A172 (cell line): ENCODE measurements at regions not wholly inside any gene's neighbourhood (a gene's known extent, or its start where the extent isn't known, plus 50 kb on each side); places are given as distances from the start of the nearest gene placed in this dataset.
"Not testable (repeated sequence)": the region's sequence is repeated elsewhere in the genome, so short reads cannot be mapped to it uniquely, and the experiment has no call there.

Experiments
- DNase-seq: peaks from one replicate; pipeline ENCODE4 v3.0.0-alpha.2; 2015; ENCODE audit warnings: low spot score

DNA sequence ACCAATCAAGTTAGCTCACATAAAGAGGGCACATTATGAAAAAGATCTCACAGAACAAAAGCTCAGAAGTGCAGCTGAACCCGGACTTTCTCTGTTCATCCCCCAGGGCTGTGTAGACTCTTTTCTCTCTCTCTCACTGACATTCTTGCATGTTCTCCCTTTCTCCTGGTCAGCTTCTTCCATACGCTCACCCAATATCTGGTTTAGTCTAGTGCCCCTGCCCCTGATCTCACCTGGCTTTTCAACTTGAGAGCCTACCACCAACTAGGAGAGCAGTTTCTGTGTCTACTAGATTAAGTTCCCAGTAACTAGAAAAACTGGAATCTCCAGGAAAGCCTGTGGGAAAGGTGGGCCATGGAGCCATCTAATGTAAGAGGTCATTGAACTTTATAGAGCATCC is 126.9 kb upstream of the GRIK3 start:
- no peak for DNase-seq

DNA sequence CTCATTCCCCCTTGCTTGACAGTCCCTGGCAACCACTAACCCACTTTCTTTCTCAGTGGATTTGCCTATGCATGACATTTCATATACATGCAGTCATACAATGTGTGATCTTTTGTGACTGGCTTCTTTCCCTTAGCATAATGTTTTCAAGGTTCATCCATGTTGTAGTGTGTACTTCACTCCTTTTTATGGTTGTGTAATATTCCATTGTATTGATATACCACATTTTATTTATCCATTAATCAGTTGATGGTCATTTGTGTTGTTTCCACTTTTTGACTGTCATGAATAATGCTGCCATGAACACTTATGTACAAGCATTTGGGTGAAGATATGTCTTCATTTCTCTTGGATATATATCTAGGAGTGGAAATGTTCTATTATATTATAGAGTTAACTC is 127.7 kb upstream of the GRIK3 start:
- no peak for DNase-seq

DNA sequence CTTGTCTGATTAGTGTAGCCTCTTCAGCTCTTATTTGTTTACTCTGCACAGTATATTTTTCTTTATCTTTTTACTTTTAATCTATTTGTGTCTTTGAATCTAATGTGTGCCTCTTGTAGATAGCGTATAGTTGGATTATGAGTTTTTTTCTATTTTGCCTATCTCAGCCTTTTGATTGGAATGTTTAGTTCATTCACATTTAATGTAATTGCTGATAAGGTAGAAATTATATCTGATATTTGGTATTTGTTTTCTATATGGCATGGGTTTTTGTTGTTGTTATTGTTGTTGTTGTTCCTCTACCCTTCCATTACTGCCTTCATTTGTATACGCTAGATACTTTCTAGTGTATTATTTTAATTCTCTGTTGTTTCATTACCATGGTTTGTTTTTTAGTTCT is 131.7 kb upstream of the GRIK3 start:
- no peak for DNase-seq

DNA sequence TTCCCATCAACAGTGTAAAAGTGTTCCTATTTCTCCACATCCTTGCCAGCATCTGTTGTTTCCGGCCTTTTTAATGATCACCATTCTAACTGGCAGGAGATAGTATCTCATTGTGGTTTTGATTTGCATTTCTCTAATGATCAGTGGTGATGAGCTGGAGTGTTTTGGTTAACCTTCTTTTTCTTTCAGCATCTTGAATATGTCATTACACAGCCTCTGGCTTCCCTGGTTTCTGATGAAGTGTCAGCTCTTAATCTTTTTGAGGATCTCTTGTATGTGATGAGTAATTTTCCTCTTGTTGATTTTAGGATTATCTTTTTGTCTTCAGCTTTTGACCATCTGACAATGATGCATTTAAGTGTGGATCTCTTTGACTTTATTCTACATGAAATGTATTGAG is 133.2 kb upstream of the GRIK3 start:
- DNase-seq = no peak

DNA sequence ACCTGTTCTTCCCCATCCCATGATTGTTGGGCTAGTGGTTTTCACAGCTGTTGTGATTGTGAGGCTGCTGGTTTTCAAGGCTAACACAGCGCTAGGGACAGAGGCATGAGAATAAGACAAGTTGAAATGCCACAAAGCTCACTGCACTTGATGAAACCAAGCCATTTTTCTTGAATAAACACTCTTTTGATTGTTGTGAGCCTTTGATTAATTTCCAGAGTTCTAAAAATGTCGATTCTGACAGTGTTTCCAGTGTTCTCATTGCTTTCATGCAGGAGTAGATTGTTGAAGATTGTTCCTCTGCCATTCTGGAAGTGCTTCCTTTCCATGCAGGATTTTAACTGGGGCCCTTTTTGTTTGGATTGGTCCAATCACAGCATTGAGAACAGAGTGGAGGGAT is 134.9 kb upstream of the GRIK3 start:
- no peak for DNase-seq

DNA sequence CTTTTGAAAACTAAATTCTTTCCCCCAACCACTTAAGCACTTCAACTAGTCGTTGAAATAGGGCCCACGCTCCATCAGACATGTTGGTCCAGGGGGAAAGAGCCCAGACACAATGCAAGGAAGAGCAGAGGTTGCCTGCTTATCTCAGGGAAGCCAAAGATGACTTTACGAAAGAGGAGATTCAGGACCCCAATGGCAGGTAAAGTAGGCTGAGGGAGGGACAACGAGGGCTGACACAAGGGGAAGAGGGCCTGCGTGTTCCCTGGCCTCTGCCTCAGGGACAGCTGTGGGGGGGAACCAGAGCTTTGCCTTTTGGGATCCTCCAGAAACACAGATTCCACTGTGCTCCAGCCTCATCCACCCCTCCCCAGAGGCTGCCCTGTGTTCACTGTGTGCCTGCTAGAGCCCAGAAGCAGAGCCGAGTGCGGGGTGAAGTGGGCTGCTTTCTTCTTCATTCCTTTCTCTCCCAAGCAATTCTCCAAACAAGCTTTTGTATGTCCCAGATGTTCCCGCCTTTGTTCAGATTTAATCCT is 135.5 kb upstream of the GRIK3 start:
- no peak for DNase-seq

DNA sequence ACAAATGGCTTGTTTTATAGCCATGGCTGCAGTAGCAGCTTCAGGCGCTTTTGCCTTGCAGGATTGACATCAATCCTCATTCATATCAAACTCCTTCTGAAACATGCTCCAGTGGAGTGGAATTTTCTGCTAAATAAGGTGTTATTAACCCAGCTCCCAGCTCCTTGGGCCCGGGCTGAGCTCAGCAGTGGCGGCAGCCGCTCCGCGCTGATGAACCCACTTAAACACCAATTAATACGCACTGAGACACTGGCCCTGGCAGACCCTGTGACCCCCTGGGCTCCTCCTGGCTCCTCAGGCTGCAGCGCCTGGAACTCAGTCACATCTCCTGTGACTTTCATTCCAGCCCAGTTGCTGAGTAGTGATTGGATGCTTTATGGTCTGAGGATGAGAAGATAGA is 137.4 kb upstream of the GRIK3 start:
- DNase-seq = no peak

DNA sequence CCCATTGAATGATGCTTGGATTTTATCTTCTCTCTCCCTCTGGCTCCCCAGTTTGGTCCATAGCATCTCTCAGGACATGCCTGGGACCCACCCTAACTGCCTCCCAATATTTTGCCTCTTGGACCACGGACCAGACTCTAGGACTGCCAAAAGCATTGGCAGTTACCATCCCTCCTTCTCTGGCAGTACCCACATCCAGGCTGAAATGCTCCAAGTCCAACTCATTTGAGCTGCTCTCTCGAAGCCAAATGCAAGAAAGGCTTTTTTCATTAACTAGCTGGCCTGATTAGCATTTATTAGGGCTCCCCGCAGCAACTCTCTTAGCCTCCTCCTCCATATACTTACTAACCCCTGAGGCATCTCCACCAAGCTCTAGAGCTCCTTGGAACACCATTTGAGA is 140.0 kb upstream of the GRIK3 start:
- DNase-seq = no peak

DNA sequence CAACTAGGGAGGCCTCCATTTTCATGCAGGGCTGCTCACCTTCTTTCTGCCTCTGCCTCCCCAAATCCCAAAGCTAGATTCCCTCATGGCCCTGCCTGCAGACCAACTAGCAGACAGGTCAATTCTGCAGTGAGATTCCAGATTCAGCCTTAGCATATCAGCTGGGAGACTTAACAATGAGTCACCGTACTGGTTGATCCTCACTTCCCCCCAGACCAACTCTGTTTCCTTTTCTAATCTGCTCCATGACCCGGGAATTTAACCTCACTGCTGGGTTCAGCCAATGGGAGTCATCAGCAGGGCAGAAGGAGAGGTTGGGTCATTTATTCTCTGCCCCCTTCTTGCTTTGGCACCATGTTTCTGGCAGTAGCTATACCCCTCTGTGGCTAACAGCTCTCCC is 140.6 kb upstream of the GRIK3 start:
- no peak for DNase-seq

DNA sequence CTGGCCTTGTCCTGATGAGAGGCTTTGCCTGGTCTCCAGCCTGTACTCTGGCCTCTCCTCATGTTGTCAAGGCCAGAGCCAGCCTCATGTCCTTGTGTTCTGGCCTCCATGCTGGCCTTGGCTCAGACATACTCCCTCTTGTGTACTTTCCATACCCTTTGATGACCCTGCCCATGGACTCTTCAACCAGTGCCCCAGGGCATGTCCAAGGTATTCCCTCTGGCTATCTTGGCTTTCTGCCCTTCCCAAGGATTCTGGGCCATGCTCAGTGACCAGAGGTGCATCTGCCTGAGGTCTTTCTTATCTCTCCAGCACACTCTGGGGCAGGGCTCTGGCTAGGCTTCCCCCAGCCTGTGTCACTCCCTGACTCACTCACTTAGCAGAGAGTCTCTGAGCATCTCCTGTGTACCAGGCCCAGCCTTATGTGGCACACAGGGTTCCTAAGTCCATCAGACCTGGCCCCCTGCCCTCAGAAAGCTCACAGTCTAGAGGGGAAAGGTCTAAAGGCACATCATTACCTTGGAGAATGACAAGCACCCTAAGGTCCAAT is 141.4 kb upstream of the GRIK3 start:
- DNase-seq = no peak

DNA sequence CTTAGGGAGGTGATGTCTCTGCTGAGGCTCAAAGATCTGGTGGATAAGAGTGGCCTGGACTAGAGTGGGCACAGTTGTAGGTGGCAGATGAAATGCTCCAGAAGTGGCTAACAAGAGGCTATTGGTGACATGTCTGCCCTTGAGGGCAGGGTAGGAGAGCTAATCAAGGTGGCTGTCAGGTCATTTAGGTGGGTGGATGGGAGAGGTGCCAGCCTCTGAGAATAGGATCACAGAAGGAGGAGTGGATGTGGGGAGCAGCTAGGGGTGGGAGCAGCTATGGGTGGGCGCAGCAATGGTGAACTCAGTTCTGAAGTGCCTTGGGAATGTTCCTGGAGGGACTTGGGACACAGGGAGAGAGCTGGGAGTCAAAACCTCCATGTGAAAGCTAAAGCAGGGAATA is 142.0 kb upstream of the GRIK3 start:
- DNase-seq = no peak

DNA sequence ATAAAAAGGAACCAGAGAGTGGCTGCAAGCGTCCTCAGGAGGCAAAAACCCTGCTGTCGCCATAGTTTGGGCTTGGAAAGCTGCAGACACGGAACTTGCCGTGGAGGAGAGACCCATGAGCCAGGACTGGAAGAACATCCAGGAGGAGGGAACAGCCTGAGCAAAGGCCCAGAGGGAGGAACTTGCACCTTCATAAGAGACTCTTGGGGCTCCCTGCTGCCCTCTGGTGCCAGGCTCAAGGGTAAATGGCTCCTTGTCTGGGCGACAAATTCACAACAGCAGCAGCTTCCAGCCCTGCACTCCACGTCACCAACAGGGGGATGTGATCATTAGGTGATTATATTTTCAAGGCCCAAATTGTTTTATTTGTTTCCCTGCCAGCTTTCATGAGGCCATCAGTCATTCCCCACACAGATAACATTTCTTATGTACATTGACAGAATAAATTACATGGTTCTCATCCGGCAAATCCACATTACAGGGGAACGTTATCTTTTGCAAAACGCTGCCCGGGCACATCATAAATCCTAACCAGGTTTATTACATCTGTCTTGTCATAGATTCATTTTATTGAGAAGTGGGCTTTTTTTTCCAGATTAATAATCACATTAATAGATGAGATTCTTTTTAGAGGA is 143.0 kb upstream of the GRIK3 start:
- DNase-seq = peak; percentile 10

DNA sequence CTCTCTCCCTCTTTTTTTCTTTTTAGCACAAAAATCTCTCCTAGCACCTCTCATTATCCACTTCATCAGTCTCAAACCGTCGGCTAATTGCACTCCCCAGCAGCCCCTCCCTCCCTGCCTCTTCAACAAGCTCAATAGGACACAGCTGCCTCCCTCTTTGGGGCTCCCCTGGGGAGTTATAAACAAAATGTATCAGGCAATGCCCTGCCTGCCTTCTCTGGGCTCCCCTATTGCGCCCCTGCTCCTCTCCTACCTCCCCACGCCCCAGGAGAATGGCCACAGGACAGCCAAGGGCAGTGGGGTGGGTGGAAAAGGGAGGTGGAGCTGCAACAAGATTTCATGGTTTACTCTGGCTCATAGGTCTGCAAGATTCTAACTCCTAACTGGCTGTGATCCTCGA is 147.1 kb upstream of the GRIK3 start:
- no peak for DNase-seq

DNA sequence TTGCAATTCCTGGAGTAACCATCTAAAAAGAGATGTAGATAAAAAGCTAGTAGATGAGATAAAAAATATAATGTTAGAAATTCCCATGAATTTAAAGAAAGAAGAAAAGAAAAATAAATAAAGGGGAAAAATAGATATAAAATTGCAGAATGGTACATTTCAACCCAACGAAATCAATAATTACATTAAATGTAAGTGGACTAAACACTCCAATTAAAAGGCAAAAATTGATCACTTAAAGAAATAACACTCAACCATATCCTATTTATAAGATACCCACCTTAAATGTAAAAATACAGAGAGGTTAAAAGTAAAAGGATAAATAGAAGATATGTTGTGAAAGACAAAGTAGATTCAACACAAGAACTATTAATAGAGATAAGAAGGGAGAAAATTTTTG is 150.5 kb upstream of the GRIK3 start:
- no peak for DNase-seq

DNA sequence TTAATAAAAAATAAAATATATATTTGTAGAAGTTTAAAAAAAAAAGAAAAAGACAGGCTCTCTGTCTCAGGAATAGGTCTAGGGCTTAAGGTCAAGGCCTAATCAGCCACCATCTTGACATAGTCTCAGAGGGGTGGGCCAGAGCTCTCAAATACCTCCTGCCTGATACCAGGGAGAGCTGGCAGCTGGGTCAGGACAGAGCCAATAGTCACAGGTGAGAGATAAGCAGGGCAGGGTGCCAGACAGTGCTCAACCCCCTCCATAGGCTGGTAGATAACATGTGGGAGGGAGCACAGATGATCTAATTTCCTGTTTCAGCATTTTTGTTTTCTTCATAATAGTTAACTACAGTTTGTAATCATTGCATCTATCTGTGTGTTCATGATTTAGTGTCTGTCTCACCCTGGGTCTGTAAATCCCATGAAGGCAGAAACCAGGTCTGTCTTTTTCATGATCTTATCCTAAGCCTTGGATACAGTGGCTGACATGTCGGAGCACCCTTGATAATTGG is 152.0 kb upstream of the GRIK3 start:
- DNase-seq = no peak

DNA sequence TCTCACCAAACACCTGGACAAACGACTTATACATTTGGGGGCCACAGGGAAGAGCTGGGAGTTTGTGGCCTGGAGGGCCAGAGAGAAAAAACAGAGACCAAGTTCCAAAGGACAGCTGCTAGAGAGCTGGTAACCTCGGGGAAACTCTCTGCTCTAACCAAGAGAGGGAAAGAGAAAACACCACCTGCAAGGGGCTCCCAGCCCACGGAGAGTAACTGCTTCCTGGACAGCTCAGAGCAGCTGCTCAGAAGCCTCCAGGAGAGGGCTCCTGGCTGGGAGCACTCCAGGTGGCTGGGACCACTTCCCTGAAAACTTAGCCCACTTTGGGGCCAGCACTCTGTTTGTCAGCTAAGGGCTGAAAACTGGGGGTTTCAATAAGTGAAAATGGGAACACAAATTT is 154.8 kb upstream of the GRIK3 start:
- no peak for DNase-seq

DNA sequence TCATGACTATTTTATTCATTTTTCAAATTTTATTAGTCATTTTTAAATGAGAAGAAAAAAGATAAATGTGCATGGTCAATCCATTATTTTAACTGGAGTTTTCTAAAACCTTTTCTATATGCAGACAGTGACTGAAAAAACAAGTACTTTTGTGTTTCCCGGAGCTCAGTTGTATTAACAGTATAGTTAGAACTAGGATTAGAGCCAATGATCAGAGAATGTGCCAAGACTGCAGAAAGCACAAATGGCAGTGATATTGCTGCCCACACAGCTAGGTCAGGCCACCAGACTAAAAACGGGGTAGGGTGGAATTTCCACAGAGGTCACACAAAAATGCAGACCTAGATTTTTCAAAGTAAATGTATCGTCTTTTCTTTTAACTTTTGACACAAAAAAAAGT is 163.1 kb upstream of the GRIK3 start:
- DNase-seq = no peak

DNA sequence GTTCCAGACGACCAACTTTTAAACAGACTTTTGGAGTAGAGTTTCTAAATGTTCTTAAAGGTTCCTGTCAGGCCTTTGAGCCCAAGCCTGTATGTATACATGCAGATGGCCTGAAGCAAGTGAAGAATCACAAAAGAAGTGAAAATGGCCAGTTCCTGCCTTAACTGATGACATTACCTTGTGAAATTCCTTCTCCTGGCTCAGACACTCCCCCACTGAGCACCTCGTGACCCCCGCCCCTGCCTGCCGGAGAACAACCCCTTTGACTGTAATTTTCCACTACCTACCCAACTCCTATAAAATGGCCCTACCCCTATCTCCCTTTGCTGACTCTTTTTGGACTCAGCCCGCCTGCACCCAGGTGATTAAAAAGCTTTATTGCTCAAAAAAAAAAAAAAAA is 180.0 kb upstream of the GRIK3 start:
- DNase-seq = not testable (repeated sequence)

DNA sequence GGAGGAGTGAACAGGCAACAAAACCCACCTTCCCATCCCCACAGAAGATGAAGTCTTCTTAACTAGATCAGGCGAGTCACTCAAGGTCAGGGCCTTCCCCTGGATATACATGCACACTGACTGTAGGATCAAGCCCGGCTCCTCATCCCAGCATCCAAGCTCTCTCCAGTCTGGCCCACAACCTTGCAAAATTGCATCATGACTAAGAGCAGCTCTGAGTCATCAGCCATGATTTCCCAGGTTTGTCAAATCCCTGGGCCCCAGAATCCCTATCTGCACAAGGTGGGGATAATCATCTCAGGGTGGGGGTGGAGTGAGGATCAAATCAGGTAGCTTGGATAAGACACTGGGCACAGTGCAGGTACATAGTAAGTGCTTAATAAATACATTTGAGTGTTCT is 199.3 kb upstream of the GRIK3 start:
- no peak for DNase-seq

DNA sequence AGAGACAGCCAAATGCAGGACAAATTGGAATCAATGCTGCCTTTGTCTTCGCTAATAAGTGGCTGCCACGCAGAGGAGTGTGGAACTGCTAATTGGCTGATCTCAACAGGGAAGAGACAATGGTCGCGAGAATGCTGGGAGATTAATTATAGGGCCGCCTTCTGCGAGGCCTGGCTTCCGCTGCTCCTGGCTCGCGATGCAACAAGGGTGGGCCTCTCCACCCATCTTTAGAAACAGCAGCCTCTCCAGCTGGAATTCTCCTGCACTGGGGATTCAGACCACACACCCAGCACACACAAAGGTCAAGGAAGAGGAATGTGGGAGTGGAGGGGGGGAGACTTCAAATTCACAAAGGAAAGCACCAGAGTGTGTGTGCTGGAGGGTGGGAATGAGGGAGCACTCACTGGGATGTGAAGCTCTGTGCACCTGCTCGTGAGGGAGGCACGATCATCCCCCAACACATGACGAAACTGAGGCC is 200.7 kb upstream of the GRIK3 start:
- no peak for DNase-seq

DNA sequence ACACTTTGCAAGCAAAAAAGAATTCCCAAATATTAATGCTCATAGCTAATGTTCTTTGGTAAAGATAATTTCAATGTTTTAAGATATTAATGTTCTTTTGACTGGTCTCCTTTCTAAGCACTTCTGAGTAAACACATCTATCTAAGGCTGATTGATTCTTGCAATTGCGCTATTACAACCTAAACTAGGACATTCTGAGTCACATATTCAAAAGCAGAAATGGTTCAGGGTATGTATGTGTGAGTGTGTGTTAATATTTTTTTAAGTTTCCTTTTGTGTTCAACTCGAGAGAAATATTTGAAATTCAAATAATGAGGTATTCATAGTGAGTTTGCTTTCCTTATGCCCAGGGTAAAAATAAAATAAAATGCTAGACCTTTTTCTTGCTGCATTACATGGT is 203.6 kb upstream of the GRIK3 start:
- DNase-seq = no peak

DNA sequence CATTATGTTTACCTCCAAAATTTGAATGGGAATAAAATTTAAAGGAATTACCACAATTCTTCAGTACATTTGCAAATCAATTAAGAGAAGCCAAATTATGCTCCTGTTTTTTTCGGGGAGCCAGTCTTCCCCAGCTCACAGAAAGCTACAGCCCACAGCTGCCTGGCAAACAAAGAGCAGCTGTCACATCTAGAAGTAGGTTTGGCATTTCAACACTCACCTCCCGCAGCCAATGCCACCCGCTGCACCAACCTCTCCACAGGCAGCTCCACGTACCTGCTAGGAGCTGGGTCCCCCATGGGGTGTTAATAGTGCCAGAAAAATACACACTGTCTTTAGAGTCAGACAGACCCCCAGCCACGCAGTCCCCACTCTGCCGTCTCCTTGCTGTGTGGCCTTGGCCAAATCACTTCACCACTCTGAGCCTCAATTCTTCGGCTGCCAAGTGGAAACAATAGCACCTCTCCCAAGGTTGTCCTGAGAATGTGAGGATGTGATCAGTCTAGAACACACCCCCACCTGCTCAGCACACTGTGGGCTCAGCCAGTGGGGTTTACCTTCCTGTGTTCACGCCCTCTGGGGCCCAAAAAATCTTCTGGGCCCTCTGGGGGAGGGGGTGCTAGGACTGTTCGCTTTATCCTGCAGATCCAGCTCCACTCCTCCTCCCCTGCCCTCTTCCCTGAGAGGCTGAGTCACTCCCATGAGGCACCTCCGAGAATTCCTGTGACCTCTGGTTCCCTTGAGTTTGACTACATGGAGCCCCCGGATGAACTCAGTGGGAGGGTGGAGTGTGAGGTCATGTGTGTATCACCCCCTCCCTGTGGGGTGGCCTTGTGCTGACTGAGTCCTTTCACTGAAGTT is 204.3 kb upstream of the GRIK3 start:
- DNase-seq = no peak

DNA sequence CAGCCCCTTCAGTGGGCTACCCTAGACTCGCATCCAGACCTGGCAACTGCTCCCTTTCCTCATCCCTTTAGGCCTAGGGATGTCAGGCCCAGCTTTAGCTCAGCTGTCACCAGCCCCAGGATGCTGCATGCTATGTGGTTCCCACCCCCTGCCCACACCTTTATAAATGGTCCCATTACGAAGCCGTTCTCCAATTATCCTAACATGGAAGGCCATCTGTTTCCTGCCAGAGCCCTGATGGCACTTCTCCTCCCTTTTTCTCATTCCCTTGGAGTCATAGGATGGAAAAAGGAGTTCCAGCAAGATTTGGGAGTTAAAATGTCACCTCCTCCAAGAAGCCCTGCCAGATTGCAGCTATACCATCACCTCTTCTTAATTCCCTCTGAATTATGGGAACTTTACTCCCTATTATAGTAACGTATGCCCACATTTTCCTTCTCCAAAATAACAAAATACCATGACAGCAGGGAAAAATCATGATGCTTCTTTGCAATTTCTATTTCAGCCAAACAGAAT is 205.0 kb upstream of the GRIK3 start:
- no peak for DNase-seq
